ENCODE measurements at regions not wholly inside any gene's neighbourhood (a gene's known extent, or its start where the extent isn't known, plus 50 kb on each side); places are given as distances from the start of the nearest gene placed in this dataset.

DNA sequence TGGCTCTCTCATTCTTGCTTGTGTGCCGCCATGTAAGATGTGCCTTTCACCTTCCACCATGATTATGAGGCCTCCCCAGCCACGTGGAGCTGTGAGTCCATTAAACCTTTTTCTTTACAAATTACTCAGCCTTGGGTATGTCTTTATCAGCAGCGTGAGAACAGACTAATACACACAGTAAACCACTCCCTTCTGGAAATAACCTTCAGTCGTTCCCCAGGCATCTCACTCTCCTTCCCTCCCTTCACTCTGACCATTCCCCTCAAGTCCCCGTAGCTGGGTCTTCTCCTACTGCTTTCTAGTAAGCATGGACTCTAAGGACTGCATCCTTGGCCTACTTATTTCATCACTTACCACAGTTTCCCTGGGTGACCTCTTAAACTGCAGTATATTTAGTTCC is 493.9 kb downstream of the CCDC171 start:
- no peaks in the 10 kb centered on the region for H3K36me3 ChIP-seq (replicated peaks; ENCODE audit: insufficient read depth, low read depth)

DNA sequence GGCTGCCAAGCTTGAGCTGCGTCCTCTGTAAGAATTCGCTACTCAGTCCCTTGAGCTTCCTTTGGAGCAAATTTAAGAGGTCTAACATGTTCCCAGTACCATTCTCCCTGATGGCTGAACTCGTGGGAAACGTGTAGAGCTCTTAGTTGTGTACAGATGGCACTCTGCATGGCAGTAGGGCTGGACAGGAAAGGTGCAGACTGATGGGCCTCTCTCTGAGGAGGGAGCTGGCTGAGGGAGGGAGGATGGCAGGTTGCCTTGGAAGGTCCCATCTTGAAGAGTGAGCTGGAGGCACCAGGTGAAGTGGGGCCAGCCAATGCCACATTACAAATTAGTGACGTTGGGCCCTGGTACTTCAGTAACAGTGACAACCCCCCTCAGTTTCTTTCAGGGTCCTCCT is 495.3 kb downstream of the CCDC171 start:
- TF ChIP-seq EZH2 (IDR thresholded peaks at IDR 0.05; ENCODE audit: borderline replicate concordance) (no peak), EZH2phosphoT487 (IDR thresholded peaks at IDR 0.05; ENCODE audit: low read depth, severe bottlenecking, unreplicated experiment) (no peak), CTCF (IDR thresholded peaks at IDR 0.05; ENCODE audit: poor library complexity) (no peak)
- 65% methylated on average over 5 of the region's 5 CpGs for WGBS (ENCODE audit: low lambda C conversion rate, missing lambda C conversion rate)
- Histone ChIP-seq H3K36me3 (replicated peaks; ENCODE audit: insufficient read depth, low read depth) (no peaks in the 10 kb centered on the region), H4K20me1 (ENCODE audit: insufficient read depth, poor library complexity, severe bottlenecking) (no peaks in the 10 kb centered on the region), H3K9me3 (ENCODE audit: low read depth) (no peaks in the 10 kb centered on the region), H2AFZ (no peak overlapping the region), H3K4me3 (no peak overlapping the region), H3K4me2 (no peak overlapping the region), H3K79me2 (no peaks in the 10 kb centered on the region), H3K27me3 (no peaks in the 10 kb centered on the region), H3K9me2 (replicated peaks; ENCODE audit: insufficient read depth) (no peaks in the 10 kb centered on the region), H3K4me1 (ENCODE audit: insufficient read depth) (peaks cover 14% of the 10 kb centered on the region), H3K27ac (no peak overlapping the region)
- no peak for DNase-seq (ENCODE audit: low spot score)

More for the DNA sequence above, 493.9 kb downstream of the CCDC171 start:
- no peak overlapping the region for H3K4me2 ChIP-seq
- H2AFZ ChIP-seq, result no peak overlapping the region
- H3K79me2 ChIP-seq, result no peaks in the 10 kb centered on the region
- no peaks in the 10 kb centered on the region for H3K9me2 ChIP-seq (replicated peaks; ENCODE audit: insufficient read depth)
- 58% methylated on average over 5 of the region's 5 CpGs for WGBS (ENCODE audit: low lambda C conversion rate, missing lambda C conversion rate)
- peaks cover 14% of the 10 kb centered on the region for H3K4me1 ChIP-seq (ENCODE audit: insufficient read depth)
- no peak for DNase-seq (ENCODE audit: low spot score)
- H4K20me1 ChIP-seq (ENCODE audit: insufficient read depth, poor library complexity, severe bottlenecking), result no peaks in the 10 kb centered on the region
- no peaks in the 10 kb centered on the region for H3K9me3 ChIP-seq (ENCODE audit: low read depth)
- TF ChIP-seq CTCF (IDR thresholded peaks at IDR 0.05; ENCODE audit: poor library complexity) (no peak), EZH2 (IDR thresholded peaks at IDR 0.05; ENCODE audit: borderline replicate concordance) (no peak), EZH2phosphoT487 (IDR thresholded peaks at IDR 0.05; ENCODE audit: low read depth, severe bottlenecking, unreplicated experiment) (no peak)
- no peak overlapping the region for H3K4me3 ChIP-seq
- H3K27me3 ChIP-seq, result no peaks in the 10 kb centered on the region
- H3K27ac ChIP-seq, result no peak overlapping the region

- no peak overlapping the region for H3K4me2 ChIP-seq
- no peak for TF ChIP-seq EZH2phosphoT487 (IDR thresholded peaks at IDR 0.05; ENCODE audit: low read depth, severe bottlenecking, unreplicated experiment)
- no peak for TF ChIP-seq CTCF (IDR thresholded peaks at IDR 0.05; ENCODE audit: poor library complexity)
- TF ChIP-seq EZH2 (IDR thresholded peaks at IDR 0.05; ENCODE audit: borderline replicate concordance), result no peak
- no peak for DNase-seq (ENCODE audit: low spot score)
Measured at GRCh38 chr9:16052146-16052545, 499.3 kb downstream of the CCDC171 start.

More at GRCh38 chr9:16052146-16052545, 499.3 kb downstream of the CCDC171 start:
- no peak overlapping the region for H3K4me3 ChIP-seq
- H3K9me2 ChIP-seq (replicated peaks; ENCODE audit: insufficient read depth), result no peaks in the 10 kb centered on the region
- no peaks in the 10 kb centered on the region for H3K79me2 ChIP-seq
- H4K20me1 ChIP-seq (ENCODE audit: insufficient read depth, poor library complexity, severe bottlenecking), result no peaks in the 10 kb centered on the region
- no peak overlapping the region for H2AFZ ChIP-seq
- H3K36me3 ChIP-seq (replicated peaks; ENCODE audit: insufficient read depth, low read depth), result no peaks in the 10 kb centered on the region
- no peaks in the 10 kb centered on the region for H3K4me1 ChIP-seq (ENCODE audit: insufficient read depth)
- WGBS (ENCODE audit: low lambda C conversion rate, missing lambda C conversion rate), result 64% methylated on average over 5 of the region's 5 CpGs
- H3K9me3 ChIP-seq (ENCODE audit: low read depth), result no peaks in the 10 kb centered on the region
- no peaks in the 10 kb centered on the region for H3K27me3 ChIP-seq
- peak overlapping the region; percentile 34 for H3K27ac ChIP-seq
